D721Med (cell line): ENCODE measurements at regions not wholly inside any gene's neighbourhood (a gene's known extent, or its start where the extent isn't known, plus 50 kb on each side); places are given as distances from the start of the nearest gene placed in this dataset.

ENCODE experiments used
- DNase-seq: peaks from one replicate; pipeline ENCODE4 v3.0.0; 2011; ENCODE audit warnings: low spot score; ENCODE audit not compliant: insufficient read length
- FAIRE-seq: peaks from 2 replicates; lab custom pipeline; 2011; peaks lifted over from hg19 to GRCh38; lab: Jason Lieb, UNC
- TF ChIP-seq, protein P1 (sequence below): IDR thresholded peaks from 2 replicates; pipeline ENCODE4 v1.5.1; 2012; ENCODE audit warnings: mild to moderate bottlenecking, control low read depth; ENCODE audit not compliant: insufficient read depth; ENCODE audit errors: missing control alignments

DNA sequence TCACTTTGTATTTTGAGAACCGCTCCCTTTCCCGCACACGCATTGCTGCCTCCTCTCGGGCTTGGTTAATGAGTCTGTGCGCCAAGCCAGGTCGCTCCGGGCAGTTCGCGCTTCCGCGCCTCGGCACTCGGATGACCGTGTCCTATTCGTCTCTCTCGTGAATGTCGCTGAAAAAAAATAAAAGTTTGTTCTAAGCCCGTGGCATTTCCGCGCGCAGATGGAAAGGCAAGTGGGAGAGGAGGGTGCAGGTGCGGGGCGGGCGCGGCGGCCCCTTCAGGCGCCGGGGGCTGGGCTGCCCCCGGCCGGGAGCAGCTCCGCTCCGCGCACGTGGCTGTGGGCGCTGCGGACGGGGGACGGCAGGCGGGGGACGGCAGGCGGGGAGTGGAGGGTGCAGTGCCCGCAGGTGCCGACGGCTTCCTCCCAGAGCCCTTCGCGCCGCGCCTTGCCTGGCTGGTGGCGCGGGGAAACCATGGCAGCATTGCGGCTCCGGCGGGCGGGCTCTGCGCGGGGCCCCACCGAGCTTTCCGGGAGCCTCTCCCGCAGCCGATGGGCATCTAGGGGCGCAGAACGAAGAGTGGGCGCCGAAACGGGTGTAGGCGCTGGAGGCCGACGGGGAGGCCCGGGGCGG lies 159.6 kb upstream of the SIX2 start:
- TF ChIP-seq, protein P1, sequence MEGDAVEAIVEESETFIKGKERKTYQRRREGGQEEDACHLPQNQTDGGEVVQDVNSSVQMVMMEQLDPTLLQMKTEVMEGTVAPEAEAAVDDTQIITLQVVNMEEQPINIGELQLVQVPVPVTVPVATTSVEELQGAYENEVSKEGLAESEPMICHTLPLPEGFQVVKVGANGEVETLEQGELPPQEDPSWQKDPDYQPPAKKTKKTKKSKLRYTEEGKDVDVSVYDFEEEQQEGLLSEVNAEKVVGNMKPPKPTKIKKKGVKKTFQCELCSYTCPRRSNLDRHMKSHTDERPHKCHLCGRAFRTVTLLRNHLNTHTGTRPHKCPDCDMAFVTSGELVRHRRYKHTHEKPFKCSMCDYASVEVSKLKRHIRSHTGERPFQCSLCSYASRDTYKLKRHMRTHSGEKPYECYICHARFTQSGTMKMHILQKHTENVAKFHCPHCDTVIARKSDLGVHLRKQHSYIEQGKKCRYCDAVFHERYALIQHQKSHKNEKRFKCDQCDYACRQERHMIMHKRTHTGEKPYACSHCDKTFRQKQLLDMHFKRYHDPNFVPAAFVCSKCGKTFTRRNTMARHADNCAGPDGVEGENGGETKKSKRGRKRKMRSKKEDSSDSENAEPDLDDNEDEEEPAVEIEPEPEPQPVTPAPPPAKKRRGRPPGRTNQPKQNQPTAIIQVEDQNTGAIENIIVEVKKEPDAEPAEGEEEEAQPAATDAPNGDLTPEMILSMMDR = no peak
- FAIRE-seq = no peak
- no peak for DNase-seq

GRCh38 chr2:45167920-45168629 lies 158.8 kb upstream of the SIX2 start:
- TF ChIP-seq, protein P1 = no peak
- DNase-seq (no peak), FAIRE-seq (no peak)

DNA sequence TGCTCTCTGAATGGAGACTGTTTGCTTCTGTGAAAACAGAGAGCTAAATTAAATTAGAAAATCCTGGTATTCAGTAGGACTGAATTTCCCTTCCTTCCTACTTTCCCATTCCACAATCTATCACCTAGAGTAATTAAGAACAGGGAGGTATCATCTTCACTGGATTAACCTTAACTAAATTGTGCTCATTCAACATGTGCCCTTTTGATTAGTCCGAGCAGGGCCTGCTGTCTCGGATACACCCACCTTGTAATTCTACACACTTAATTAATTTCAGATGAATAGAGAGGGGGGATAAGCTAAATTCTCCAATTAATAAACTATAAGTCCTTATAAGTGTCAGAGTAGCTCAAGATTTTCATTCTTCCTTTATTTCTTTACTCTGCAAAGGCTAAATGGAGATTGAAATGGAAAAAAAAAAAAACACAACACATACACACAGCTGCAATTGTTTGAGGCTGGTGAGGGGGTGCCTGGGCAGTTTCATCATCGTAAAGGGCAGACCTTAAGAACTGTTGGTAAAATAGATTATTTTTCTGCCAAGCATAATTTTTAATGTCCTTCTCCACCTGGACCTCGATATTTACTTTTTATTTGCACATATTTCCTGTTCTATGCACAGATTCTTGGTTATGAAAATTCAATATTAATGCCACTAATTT lies 157.1 kb upstream of the SIX2 start:
- FAIRE-seq (no peak), DNase-seq (no peak)
- TF ChIP-seq, protein P1 = no peak

DNA sequence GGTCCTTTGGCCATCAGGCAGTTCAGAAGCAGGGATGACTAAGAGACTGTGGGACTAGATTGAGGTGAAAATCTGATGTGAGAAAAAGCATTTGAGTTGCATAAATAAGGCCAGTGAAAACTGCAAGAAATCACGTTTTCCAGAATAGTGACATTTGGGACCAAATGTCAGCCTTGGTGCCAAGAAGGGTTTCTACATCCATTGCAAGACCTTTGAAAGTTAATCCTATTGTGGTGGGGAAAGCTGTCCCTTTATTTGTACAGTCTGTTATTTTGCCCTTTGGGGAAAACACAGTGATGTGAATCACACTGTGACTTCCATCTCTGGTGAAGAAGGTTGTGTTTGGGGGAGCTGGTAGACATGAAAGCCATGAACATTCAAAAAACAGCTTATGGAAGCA lies 153.5 kb upstream of the SIX2 start:
- TF ChIP-seq, protein P1 = no peak
- no peak for DNase-seq
- FAIRE-seq = no peak

DNA sequence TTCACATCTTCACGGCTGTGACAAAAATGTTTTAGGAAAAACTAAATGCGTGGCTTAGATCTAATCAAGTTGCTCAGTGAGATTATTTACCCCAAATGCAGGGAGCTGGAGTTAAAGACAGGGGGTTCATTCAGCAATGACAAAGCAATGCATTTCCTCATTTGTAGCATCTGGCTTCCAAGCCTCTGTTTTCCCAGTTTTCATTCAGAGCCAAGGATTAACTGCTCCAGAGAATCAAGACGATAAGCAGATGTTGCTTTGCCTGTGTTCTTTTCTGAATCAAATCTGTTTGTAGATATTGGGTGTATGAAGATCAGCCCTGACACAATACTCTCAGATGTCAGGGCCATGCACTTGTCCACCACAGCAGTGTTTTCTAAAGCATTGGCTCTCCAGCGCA lies 147.4 kb upstream of the SIX2 start:
- TF ChIP-seq, protein P1 = no peak
- no peak for FAIRE-seq
- DNase-seq = no peak

GRCh38 chr2:45154606-45155155 lies 145.4 kb upstream of the SIX2 start:
- no peak for FAIRE-seq
- TF ChIP-seq, protein P1 = no peak
- no peak for DNase-seq
